ENCODE measurements at regions not wholly inside any gene's neighbourhood (a gene's known extent, or its start where the extent isn't known, plus 50 kb on each side); places are given as distances from the start of the nearest gene placed in this dataset.

- no peak for FAIRE-seq
- no peak for TF ChIP-seq RFX5 (IDR thresholded peaks at IDR 0.05; ENCODE audit: borderline replicate concordance, low read depth, low read length)
These were observed 151.3 kb upstream of the SERPINE2 start for GRCh38 chr2:224190234-224190935.

More at GRCh38 chr2:224190234-224190935, 151.3 kb upstream of the SERPINE2 start:
- no peak for DNase-seq (ENCODE audit: low read depth in 1 of 2, low spot score in 2 of 2)
- H4K20me1 ChIP-seq (replicated peaks in 1 of 2; ENCODE audit: control insufficient read depth in 1 of 2, insufficient read depth in 2 of 2, low read length in 2 of 2): no peaks in the 10 kb centered on the region
- H2BK120ac ChIP-seq (replicated peaks; ENCODE audit: low read depth, low read length): no peak overlapping the region
- H3K18ac ChIP-seq (ENCODE audit: extremely low read depth, low read length): no peak overlapping the region
- no peak overlapping the region for H3K14ac ChIP-seq (ENCODE audit: insufficient read length)
- H3K79me1 ChIP-seq (ENCODE audit: low read depth, low read length): no peaks in the 10 kb centered on the region
- H3K79me2 ChIP-seq (ENCODE audit: control insufficient read depth in 1 of 2, insufficient read depth in 2 of 2, low read length in 2 of 2): no peaks in the 10 kb centered on the region
- H4K91ac ChIP-seq (replicated peaks; ENCODE audit: insufficient read length, low read length): no peak overlapping the region
- no peak overlapping the region for H4K5ac ChIP-seq (ENCODE audit: insufficient read length, low read depth, low read length)
- CTCF ChIA-PET (ENCODE audit: partially characterized antibody): no interaction called here
- H3K27ac ChIP-seq (ENCODE audit: low read depth, low read length): no peak overlapping the region
- no peak overlapping the region for H2BK20ac ChIP-seq (ENCODE audit: low read length)
- H3K9ac ChIP-seq (replicated peaks in 1 of 4; ENCODE audit: extremely low read depth in 1 of 4, low read depth in 3 of 4, low read length in 3 of 4): no peak overlapping the region
- H2BK15ac ChIP-seq (ENCODE audit: low read length): no peak overlapping the region
- no peak overlapping the region for H3K23ac ChIP-seq (ENCODE audit: insufficient read length)
- POLR2A ChIA-PET (ENCODE audit: partially characterized antibody): no interaction called here
- H3K4me3 ChIP-seq (ENCODE audit: extremely low read depth in 1 of 4, insufficient read depth in 2 of 4, low read depth in 3 of 4, low read length in 4 of 4): no peak overlapping the region
- H3K23me2 ChIP-seq (ENCODE audit: low read depth, low read length): no peaks in the 10 kb centered on the region
- H4K8ac ChIP-seq (ENCODE audit: extremely low read depth, insufficient read depth, low read length): no peak overlapping the region
- peaks cover 4 to 11% of the 10 kb centered on the region in 2 experiments; a peak in 2 of 4 replicates for H3K9me3 ChIP-seq (ENCODE audit: insufficient read depth in 2 of 2, low read depth in 1 of 2, low read length in 1 of 2)
- H2BK12ac ChIP-seq (ENCODE audit: low read depth, low read length): no peak overlapping the region
- no peak overlapping the region for H2AK5ac ChIP-seq (ENCODE audit: low read depth, low read length)
- H2AFZ ChIP-seq (ENCODE audit: low read length): no peak overlapping the region
- H2BK5ac ChIP-seq (ENCODE audit: low read depth, low read length): no peak overlapping the region
- H3K4ac ChIP-seq (replicated peaks; ENCODE audit: insufficient read length, low read depth, low read length): no peak overlapping the region
- no peaks in the 10 kb centered on the region for H3K4me1 ChIP-seq (replicated peaks in 1 of 4; ENCODE audit: control insufficient read depth in 3 of 4, insufficient read depth in 4 of 4, low read length in 3 of 4)
- H3K27me3 ChIP-seq (replicated peaks in 1 of 4; ENCODE audit: control insufficient read depth in 3 of 4, extremely low read depth in 1 of 4, insufficient read depth in 3 of 4, low read length in 3 of 4): no peaks in the 10 kb centered on the region
- H3K36me3 ChIP-seq (ENCODE audit: control insufficient read depth in 2 of 4, insufficient read depth in 4 of 4, low read length in 3 of 4): no peaks in the 10 kb centered on the region
- no peak overlapping the region for H3K4me2 ChIP-seq (ENCODE audit: insufficient read depth in 1 of 2, low read depth in 2 of 2, low read length in 2 of 2)
- H3K56ac ChIP-seq (replicated peaks; ENCODE audit: insufficient read length, low read depth, low read length): no peak overlapping the region
- 84% methylated on average over 2 of the region's 2 CpGs; no CpG with 5 or more reads in 1 of the 2 experiments for WGBS, 2 experiments (ENCODE audit: extremely low coverage in 1 of 2, insufficient coverage in 1 of 2, insufficient read length in 1 of 2, insufficient replicate concordance in 2 of 2, low coverage in 1 of 2, low lambda C conversion rate in 2 of 2, missing lambda C conversion rate in 1 of 2)
